AG09319 (cell line): ENCODE measurements at regions not wholly inside any gene's neighbourhood (a gene's known extent, or its start where the extent isn't known, plus 50 kb on each side); places are given as distances from the start of the nearest gene placed in this dataset.

Experiments
- DNase-seq: peaks from one replicate; pipeline ENCODE4 v3.0.0-alpha.2; 2010; ENCODE audit warnings: low read depth; ENCODE audit errors: extremely low read depth
- CTCF ChIP-seq: IDR thresholded peaks from 2 replicates; pipeline ENCODE4 v1.5.1; 2011; ENCODE audit warnings: low read depth, mild to moderate bottlenecking, inconsistent platforms, low read length, moderate library complexity

GRCh38 chr2:173589604-173590275 is 235.1 kb downstream of the CDCA7 start:
- TF ChIP-seq CTCF, result no peak
- DNase-seq, result no peak

GRCh38 chr2:173590276-173590861 is 235.7 kb downstream of the CDCA7 start:
- no peak for TF ChIP-seq CTCF
- DNase-seq, result peak; percentile 86

GRCh38 chr2:173593109-173593508 is 238.4 kb downstream of the CDCA7 start:
- DNase-seq, result no peak
- TF ChIP-seq CTCF, result no peak

- TF ChIP-seq CTCF, result no peak
- no peak for DNase-seq
These were observed 241.6 kb downstream of the CDCA7 start for GRCh38 chr2:173596244-173596643.

- no peak for TF ChIP-seq CTCF
- DNase-seq, result no peak
These were observed 243.9 kb downstream of the CDCA7 start for GRCh38 chr2:173598525-173598924.

GRCh38 chr2:173599821-173600359 is 245.2 kb downstream of the CDCA7 start:
- TF ChIP-seq CTCF, result no peak
- no peak for DNase-seq

- no peak for TF ChIP-seq CTCF
- DNase-seq, result no peak
These were observed 247.6 kb downstream of the CDCA7 start for GRCh38 chr2:173602153-173602795.
